GM12874 (cell line): ENCODE measurements at regions not wholly inside any gene's neighbourhood (a gene's known extent, or its start where the extent isn't known, plus 50 kb on each side); places are given as distances from the start of the nearest gene placed in this dataset.

Experiments used
- CTCF ChIP-seq: IDR thresholded peaks from 2 replicates; pipeline ENCODE4 v1.5.1; 2011; ENCODE audit warnings: low read depth, mild to moderate bottlenecking, control low read depth, low read length, moderate library complexity; ENCODE audit not compliant: insufficient read depth

GRCh38 chr3:193914602-193915001 lies 221.3 kb upstream of the HES1 start:
- no peak for TF ChIP-seq CTCF

GRCh38 chr3:193915099-193915498 lies 220.8 kb upstream of the HES1 start:
- TF ChIP-seq CTCF: no peak

GRCh38 chr3:193915613-193916012 lies 220.3 kb upstream of the HES1 start:
- TF ChIP-seq CTCF: no peak

GRCh38 chr3:193917158-193917557 lies 218.8 kb upstream of the HES1 start:
- TF ChIP-seq CTCF: no peak

GRCh38 chr3:193921465-193921864 lies 214.5 kb upstream of the HES1 start:
- no peak for TF ChIP-seq CTCF

- TF ChIP-seq CTCF: no peak
These were observed 213.7 kb upstream of the HES1 start for GRCh38 chr3:193922034-193922774.

GRCh38 chr3:193928354-193929209 lies 207.4 kb upstream of the HES1 start:
- no peak for TF ChIP-seq CTCF
